ENCODE measurements at regions not wholly inside any gene's neighbourhood (a gene's known extent, or its start where the extent isn't known, plus 50 kb on each side); places are given as distances from the start of the nearest gene placed in this dataset.
"Not testable (repeated sequence)": the region's sequence is repeated elsewhere in the genome, so short reads cannot be mapped to it uniquely, and the experiment has no call there.

DNA sequence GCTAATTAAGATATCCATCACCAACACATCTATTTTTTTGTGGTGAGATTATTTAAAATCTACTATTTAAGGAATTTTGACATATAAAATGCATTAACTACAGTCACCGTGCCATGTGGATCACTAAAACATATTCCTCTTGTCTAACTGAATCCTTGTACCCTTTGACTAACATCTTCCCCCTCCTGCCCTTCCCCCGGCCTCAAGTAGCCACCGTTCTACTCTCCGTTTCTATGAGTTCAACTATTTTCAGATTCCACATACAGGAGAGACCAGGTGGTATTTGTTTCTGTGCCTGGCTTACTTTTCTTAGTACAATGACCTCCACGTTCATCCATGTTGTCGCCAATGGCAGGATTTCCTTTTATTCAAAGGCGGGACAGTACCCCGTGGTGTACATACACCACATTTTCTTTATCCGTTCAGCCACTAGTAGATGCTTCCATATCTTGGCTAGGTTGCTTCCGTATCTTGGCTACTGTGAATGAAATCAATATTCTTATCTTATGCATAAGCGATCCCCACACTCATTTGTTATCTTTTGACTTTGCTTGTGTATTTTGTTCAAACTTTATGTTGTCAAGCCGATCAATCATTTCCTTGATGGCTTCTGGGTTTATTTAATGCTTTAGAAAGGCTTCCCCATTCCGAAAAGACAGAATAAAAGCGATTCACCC lies 134.7 kb downstream of the KCNJ12 start:
- no peaks in the 10 kb centered on the region for H3K9me3 Mint-ChIP-seq
- H3K27ac Mint-ChIP-seq = no peak overlapping the region
- H3K4me1 Mint-ChIP-seq = peaks cover 8% of the 10 kb centered on the region
- peaks cover 47% of the 10 kb centered on the region for H3K27me3 Mint-ChIP-seq
- H3K4me3 Mint-ChIP-seq = peak overlapping the region; percentile 62
- DNase-seq = no peak
- H3K36me3 Mint-ChIP-seq = no peaks in the 10 kb centered on the region

- Mint-ChIP-seq H3K27me3 (peaks cover 47% of the 10 kb centered on the region), H3K4me3 (peak overlapping the region; percentile 62), H3K9me3 (no peaks in the 10 kb centered on the region), H3K27ac (no peak overlapping the region), H3K36me3 (no peaks in the 10 kb centered on the region), H3K4me1 (peaks cover 8% of the 10 kb centered on the region)
- peak; percentile 63 for DNase-seq
Measured at GRCh38 chr17:21511363-21512195, 135.4 kb downstream of the KCNJ12 start.

DNA sequence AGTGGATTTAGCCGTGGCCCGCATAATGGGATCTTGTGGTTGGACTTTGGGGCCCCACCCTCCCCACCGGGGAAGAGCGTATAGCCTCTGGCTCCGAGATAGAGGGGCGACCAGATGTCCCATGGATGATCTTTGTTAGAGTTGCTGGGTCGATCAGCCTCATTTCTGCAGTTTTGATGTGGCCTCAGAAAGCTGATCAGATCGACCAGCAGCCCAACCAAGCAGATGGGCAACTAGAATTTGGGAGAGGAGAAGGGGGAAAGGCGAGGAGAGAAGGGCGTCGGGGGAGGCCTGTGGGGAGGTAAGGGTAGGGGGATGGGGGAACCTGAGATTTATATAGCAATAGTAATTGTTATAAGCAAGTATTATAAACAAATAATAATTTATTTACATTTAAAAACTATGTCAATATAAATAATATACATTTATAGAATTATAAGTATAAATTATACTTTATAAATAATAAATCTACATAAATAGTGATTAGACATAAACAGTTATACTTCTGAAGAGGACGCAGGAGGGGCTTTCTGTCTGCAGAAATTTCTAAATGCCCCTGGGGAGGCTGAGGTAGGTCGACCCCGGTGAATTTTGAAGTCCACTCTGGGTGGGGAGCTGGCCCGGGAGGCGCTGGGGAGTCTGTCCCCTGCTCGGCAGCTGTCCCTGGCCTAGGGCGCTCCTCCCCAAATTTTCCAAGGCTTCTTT lies 136.3 kb downstream of the KCNJ12 start:
- Mint-ChIP-seq H3K9me3 (no peaks in the 10 kb centered on the region), H3K27me3 (peaks cover 47% of the 10 kb centered on the region), H3K4me3 (no peak overlapping the region), H3K4me1 (peaks cover 8% of the 10 kb centered on the region), H3K27ac (no peak overlapping the region), H3K36me3 (no peaks in the 10 kb centered on the region)
- no peak for DNase-seq

DNA sequence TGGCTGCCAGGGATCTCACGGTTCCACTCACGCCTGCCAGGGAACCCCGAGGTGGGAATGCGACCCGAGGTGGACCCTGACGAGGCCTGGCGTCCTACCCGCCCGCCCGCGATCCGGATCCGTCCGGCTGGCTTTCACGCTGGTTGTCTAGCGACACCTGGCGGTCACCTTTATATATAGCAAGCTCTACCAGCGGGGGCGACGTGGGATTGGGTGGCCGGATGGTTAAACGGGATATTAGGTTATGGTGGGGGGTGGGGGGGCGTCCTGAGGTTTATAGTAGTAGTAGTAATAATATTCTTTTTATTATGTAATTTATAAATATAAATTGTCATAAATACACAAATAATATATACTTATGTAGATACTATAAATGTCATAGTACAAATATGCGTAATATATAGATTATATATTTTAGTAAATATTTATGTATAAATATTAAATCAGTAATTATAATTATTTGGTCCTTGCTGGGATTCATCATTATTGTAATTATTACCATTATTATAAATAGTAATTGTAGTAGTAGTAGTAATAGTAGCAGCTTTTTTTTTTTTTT lies 136.9 kb downstream of the KCNJ12 start:
- H3K4me3 Mint-ChIP-seq = no peak overlapping the region
- H3K27me3 Mint-ChIP-seq = peaks cover 43% of the 10 kb centered on the region
- H3K27ac Mint-ChIP-seq = no peak overlapping the region
- H3K4me1 Mint-ChIP-seq = peaks cover 7% of the 10 kb centered on the region
- no peaks in the 10 kb centered on the region for H3K36me3 Mint-ChIP-seq
- no peaks in the 10 kb centered on the region for H3K9me3 Mint-ChIP-seq
- peak; percentile 76 for DNase-seq

DNA sequence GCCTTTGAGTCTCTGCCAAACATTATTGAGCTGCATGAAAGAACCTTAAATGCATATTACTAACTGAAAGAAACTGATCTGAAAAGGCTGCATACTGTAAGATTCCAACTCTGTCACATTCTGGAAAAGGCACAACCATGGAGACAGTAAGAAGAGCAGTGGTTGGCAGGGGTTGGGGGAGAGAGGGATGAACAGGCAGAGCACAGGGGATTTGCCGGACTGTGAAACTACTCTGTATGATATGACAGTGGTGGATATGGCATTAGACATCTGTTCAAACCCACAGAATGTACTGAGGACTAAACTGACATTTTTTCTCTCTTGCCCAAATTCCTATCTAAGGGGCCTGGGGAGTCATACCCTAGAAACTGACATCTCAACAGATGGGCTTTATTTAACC lies 138.4 kb downstream of the KCNJ12 start:
- H3K9me3 Mint-ChIP-seq, H3K36me3 Mint-ChIP-seq, H3K4me3 Mint-ChIP-seq, H3K4me1 Mint-ChIP-seq, DNase-seq, H3K27ac Mint-ChIP-seq: not testable (repeated sequence)
- peaks cover 30% of the 10 kb centered on the region for H3K27me3 Mint-ChIP-seq

- Mint-ChIP-seq H3K27ac (no peak overlapping the region), H3K27me3 (peaks cover 8% of the 10 kb centered on the region), H3K4me1 (no peaks in the 10 kb centered on the region), H3K9me3 (no peaks in the 10 kb centered on the region), H3K4me3 (no peak overlapping the region), H3K36me3 (no peaks in the 10 kb centered on the region)
- no peak for DNase-seq
Measured at GRCh38 chr17:21517538-21518293, 141.6 kb downstream of the KCNJ12 start.

DNA sequence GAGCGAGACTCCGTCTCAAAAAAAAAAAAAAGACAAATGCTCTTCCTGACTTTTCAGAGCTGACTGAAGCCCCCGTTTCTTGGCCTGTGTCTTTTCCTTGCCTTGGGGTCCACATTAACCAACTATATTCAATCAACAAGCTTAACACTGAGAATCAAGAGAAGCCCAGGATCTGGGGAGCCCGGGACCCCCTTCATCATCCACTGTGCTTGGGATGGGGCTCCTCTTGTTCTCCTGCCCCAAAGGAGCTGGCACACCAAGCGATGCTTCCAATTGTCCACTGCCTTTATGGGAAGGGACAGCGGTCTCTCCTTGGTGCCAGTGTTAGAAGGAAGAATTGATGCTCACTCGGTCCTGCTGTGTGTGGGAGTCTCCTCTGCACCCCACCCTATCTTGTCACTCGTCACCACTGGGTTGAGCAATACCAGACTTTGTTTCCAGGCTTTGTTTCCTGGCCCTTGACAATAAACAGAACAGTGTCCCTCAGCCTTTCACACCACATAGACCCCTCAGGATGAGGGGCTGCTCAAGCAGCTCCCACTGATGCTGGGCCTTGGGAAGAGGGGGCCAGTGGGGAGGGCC lies 146.7 kb downstream of the KCNJ12 start:
- no peaks in the 10 kb centered on the region for H3K9me3 Mint-ChIP-seq
- no peak overlapping the region for H3K4me3 Mint-ChIP-seq
- no peak overlapping the region for H3K27ac Mint-ChIP-seq
- no peak for DNase-seq
- H3K27me3 Mint-ChIP-seq = peaks cover 4% of the 10 kb centered on the region
- no peaks in the 10 kb centered on the region for H3K4me1 Mint-ChIP-seq
- H3K36me3 Mint-ChIP-seq = no peaks in the 10 kb centered on the region

DNA sequence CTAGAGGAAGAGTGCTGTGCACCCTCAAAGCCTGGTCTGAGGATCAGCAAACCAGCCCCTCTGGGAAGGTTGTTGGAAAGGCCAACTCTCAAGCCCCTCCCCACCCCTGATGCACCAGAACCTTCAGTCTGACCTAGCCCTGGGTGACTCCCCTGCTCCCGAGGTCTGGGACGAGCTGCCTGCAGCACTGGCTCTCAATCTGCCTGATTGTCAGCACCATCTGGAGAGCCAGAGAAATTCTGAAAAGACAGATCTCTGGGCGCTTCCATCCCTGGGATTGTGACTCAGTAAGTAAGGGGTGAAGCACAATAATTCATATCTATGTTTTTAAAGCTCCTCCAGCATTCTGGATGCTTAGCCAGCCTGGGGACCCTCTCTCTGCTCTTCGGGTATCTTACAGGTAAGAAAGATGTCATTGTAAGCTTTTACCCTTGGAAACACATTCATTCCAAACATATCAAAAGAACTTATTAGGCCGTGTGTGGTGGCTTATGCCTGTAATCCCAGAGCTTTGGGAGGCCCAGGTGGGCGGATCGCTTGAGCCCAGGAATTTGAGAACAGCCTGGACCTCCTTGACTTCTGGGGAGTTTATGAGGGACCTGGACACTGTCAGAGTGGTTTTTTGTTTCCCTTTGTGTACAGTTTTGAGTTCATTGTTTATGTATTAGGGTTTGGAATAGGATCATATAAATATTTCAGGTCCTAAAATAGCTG lies 147.5 kb downstream of the KCNJ12 start:
- peaks cover 4% of the 10 kb centered on the region for H3K27me3 Mint-ChIP-seq
- no peaks in the 10 kb centered on the region for H3K36me3 Mint-ChIP-seq
- no peak overlapping the region for H3K27ac Mint-ChIP-seq
- no peaks in the 10 kb centered on the region for H3K4me1 Mint-ChIP-seq
- no peak for DNase-seq
- H3K9me3 Mint-ChIP-seq = no peaks in the 10 kb centered on the region
- H3K4me3 Mint-ChIP-seq = no peak overlapping the region

GRCh38 chr17:21524211-21524591 lies 148.0 kb downstream of the KCNJ12 start:
- no peaks in the 10 kb centered on the region for H3K4me1 Mint-ChIP-seq
- H3K4me3 Mint-ChIP-seq = no peak overlapping the region
- H3K27me3 Mint-ChIP-seq = peaks cover 4% of the 10 kb centered on the region
- H3K27ac Mint-ChIP-seq = no peak overlapping the region
- no peaks in the 10 kb centered on the region for H3K9me3 Mint-ChIP-seq
- no peak for DNase-seq
- H3K36me3 Mint-ChIP-seq = no peaks in the 10 kb centered on the region

DNA sequence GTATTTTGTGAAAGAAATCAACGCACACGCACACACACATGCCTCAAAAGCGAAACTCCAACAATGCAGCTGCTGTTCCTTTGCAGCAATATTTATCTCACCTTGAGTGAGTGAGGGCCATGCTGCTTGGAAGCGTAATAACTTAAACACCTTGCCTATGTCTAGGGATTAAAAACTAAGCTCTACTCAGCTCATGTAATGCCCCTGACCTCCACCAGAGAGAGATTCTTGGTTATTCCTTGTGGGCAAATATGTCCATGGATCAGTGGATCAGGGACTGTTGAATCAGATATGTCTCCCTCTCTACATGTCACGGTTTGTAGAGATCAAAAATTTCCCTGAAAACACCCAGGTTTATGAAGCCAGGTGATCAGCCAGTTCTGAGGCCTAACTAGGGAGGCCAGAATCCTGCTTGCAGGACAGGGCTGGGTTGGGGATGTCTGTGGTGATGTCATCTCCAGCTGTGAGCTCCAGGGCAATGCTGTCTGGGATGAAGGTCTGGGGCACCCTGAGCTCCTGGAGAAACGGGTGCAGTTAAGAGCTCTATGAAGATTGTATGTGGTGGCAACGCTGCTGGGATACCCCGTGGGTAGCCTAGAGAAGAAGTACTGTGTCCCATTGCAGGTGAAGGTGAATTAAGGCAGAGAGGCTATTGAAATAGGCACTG lies 149.4 kb downstream of the KCNJ12 start:
- Mint-ChIP-seq H3K27ac (no peak overlapping the region), H3K4me3 (no peak overlapping the region), H3K27me3 (peaks cover 4% of the 10 kb centered on the region), H3K36me3 (no peaks in the 10 kb centered on the region), H3K4me1 (no peaks in the 10 kb centered on the region), H3K9me3 (no peaks in the 10 kb centered on the region)
- DNase-seq = no peak

DNA sequence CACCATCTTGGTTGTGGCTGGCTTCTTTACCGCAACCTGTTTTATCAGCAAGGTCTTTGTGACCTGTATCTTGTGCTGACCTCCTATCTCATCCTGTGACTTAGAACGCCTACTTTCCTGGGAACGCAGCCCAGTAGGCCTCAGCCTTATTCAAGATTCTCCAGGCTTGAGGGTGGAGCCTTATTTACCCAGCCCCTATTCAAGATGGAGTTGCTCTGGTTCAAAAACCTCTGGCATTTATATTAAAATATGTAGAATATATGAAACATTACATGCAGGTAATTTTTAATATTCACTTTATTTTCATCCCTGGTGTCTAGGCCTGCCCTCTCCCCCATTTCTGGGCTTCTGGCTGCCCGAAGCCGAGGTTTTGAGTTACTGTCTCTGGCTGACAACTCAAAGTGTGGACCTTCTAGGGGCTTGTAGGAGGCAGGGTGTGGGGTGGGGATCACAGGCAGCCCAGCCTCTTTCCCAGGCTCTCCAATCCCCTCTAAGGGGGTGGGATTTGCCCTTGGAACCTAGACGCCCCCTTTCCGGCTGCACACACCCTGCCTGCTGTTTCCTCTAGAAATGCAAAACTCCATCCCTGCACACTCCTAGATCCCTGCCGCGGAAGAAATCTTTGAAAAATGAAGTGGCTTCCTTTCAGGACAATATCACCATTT lies 152.0 kb downstream of the KCNJ12 start:
- H3K27me3 Mint-ChIP-seq = no peaks in the 10 kb centered on the region
- H3K4me1 Mint-ChIP-seq = peaks cover 7% of the 10 kb centered on the region
- no peak overlapping the region for H3K27ac Mint-ChIP-seq
- peaks cover 10% of the 10 kb centered on the region for H3K36me3 Mint-ChIP-seq
- DNase-seq = no peak
- no peak overlapping the region for H3K4me3 Mint-ChIP-seq
- H3K9me3 Mint-ChIP-seq = no peaks in the 10 kb centered on the region

DNA sequence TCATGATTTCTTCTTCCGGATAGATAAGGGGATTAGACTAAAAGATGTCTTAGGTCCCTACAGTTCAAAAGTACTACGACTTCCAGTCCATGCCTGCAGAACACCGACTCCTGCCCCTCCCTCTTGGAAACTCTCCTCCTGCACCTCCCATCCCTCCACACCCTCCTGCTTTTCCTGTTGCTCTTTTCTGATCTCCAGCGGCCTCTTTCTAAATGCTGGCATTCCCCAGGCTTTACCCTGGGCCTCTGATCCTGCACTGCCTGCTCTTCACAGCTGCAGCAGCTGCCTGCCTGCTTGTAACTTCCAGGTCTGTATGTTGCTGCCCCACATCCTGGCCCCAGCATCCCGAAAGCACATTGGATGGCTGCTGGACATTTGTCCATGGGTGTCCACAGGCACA lies 154.2 kb downstream of the KCNJ12 start:
- no peak for DNase-seq
- no peak overlapping the region for H3K27ac Mint-ChIP-seq
- peaks cover 23% of the 10 kb centered on the region for H3K36me3 Mint-ChIP-seq
- H3K9me3 Mint-ChIP-seq = no peaks in the 10 kb centered on the region
- H3K4me3 Mint-ChIP-seq = no peak overlapping the region
- H3K27me3 Mint-ChIP-seq = no peaks in the 10 kb centered on the region
- peaks cover 16% of the 10 kb centered on the region for H3K4me1 Mint-ChIP-seq

GRCh38 chr17:21530841-21531240 lies 154.7 kb downstream of the KCNJ12 start:
- no peaks in the 10 kb centered on the region for H3K27me3 Mint-ChIP-seq
- H3K9me3 Mint-ChIP-seq = no peaks in the 10 kb centered on the region
- H3K4me1 Mint-ChIP-seq = peaks cover 16% of the 10 kb centered on the region
- no peak overlapping the region for H3K4me3 Mint-ChIP-seq
- no peak overlapping the region for H3K27ac Mint-ChIP-seq
- H3K36me3 Mint-ChIP-seq = peaks cover 26% of the 10 kb centered on the region
- no peak for DNase-seq

All from activated naive CD8-positive, alpha-beta T cell treated with anti-CD3 and anti-CD28 coated beads for 36 hours (primary cell).